HTR-8/SVneo (cell line): ENCODE measurements at regions not wholly inside any gene's neighbourhood (a gene's known extent, or its start where the extent isn't known, plus 50 kb on each side); places are given as distances from the start of the nearest gene placed in this dataset.

Experiments used
- DNase-seq: peaks from one replicate; pipeline ENCODE4 v3.0.0; 2011; ENCODE audit warnings: low spot score, mixed read lengths; ENCODE audit not compliant: insufficient read length
- FAIRE-seq: peaks from 2 replicates; lab custom pipeline; 2011; peaks lifted over from hg19 to GRCh38; lab: Jason Lieb, UNC

DNA sequence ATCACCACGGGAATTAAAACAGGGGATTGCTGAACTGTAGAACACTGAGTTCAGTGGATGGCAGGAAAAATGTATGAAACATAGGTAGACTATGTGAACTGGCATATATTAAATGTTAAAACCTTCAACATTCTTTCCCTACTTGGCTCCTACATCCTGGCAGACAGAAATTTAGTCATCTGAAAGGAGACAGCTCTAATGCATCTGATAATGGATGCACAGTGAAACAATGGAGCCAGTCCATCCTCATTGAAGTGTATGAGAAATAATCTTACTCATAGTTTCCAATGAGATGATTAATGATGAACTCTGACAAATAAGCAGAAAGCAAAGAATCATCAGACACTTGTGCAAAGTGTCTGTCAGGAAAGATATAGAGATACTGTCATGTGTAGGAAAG, 1629.7 kb upstream of the TMEFF2 start:
- FAIRE-seq, result no peak

DNA sequence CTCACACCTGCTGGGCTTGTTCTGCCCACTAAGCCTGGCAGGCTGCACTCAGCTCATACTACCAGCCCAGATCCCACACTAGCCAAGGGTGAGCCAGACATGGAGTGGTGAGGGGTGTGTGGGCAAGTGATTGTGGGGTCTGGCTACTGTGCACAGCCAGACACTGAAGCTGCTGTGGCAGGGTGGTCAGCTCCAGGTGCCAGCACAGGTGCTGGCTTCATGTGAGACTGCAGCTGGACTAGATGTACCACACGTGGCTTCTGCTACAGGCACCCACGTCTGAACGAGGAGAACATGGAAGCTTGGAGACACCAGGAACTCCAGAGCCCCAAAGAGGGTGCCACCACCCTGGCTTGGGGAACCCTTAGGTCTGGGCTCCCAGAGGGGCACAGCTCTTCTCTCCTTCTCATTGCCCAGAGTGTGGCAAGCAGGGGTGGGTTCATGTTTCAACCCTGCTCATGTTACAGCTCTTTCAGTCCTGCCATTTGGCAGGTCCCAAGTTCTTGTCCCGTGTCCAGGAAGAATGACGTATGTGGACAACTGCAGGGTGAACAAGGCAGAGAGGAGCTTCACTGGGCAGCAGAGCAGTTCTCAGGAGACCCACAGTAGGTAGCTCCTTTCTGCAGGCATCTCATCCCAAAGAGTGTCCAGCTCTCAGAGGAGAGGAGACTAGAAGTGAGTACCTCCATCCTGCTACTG, 1624.2 kb upstream of the TMEFF2 start:
- DNase-seq (no peak), FAIRE-seq (no peak)

More for the DNA sequence above, 1629.7 kb upstream of the TMEFF2 start:
- DNase-seq, result peak; percentile 29

DNA sequence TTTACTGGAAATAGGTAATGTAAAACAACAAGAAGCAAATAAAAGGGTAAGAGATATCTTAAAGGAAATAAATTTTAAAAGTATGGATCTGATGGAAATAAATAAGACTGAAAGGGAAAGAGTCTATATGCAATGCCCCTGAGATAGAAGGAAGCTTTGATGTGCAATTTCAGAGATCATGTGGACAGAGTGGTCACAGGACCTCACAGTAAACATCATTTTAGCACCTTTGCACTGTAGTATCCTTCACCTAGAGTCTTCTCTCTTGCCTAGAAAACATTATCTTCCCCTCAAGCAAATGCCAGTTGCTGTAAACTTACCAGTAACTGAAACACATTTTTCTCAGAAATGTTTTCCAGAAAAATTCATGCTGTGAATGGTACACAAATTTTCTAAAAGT, 1621.3 kb upstream of the TMEFF2 start:
- FAIRE-seq (no peak), DNase-seq (no peak)

DNA sequence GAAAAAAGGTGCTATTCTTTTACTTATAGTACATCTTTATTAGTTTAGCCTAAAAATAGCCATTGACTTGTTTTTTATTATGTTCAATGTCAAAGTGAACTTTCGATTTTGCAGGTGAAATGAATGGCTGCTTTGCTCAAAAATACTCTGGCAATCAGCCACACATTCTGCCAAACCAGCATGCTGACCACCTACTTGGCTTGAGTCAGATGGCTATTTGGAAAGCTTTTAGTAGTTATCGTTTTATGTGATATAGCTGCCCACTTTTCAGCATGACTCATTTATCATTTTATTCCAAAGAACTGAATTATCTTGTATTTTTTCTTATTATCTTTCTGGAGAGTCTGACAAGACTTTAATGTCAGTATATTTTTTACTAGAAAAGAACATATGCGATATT, 1615.8 kb upstream of the TMEFF2 start:
- FAIRE-seq (no peak), DNase-seq (no peak)

DNA sequence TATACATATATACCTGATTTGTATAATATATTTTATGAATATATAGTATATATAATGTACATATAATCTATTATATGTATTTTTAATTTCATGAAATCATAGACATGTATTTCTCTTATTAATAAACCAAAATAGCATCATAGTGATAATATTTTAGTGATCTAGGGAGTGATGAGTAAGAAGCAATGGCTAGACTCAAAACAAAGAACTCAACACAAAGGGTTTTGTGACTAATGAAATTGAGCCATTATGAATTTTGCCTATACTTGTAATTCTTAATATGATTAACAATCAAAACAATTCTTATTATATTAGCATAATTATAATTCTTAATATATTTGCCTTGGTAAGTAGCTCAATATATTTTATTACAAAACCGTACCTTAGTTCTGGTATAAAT, 1614.1 kb upstream of the TMEFF2 start:
- FAIRE-seq, result no peak

DNA sequence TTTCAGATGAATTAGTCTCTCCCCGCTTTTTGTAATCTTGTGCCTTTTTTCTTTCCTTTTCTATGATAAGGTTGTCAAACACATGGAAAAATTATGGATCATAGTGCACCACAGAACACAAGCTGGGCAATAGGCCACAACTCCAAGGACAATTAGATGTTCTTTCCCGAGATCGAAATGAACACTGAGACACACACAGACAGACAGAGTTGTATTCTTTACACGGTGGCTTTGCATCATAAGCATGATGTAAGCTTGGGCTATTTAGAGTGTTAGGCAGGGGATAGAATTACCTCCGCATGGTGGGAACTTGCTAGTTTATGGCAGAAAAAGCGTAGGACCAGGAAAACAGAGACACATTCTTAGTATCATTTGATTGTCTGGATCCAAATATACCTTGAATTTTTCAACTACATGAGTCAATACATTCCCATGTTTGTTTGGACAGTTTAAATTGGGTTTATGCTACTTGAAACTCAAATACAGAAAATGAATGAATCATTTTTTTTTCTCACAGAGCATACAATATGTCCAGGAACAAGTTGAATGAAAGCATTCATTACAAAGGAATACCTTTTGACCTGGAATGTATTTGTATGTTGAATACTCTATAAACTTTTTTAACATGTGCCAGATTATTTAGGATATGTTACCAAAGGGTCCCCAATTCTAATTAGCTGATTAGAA, 1611.5 kb upstream of the TMEFF2 start:
- DNase-seq (no peak), FAIRE-seq (no peak)

More for the DNA sequence above, 1614.1 kb upstream of the TMEFF2 start:
- DNase-seq, result no peak

DNA sequence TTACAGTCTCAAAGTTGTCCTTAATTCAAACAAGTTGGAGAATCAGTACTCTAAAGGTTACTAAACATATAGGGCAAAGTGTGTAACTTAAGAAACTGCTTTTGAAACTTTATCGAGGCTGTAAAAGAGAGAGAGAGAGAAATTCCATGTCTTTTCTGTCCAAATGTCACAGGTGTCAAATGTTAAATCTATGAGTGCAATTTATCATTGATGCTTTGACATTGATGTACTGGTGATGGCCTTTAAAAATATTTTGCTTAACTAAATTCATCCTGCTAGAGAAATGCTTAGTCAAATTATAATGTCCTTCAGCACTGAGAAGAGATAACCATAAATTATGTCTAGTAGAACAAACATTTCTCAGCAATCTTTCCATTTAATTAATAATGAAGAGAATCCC, 1602.1 kb upstream of the TMEFF2 start:
- DNase-seq (no peak), FAIRE-seq (no peak)

DNA sequence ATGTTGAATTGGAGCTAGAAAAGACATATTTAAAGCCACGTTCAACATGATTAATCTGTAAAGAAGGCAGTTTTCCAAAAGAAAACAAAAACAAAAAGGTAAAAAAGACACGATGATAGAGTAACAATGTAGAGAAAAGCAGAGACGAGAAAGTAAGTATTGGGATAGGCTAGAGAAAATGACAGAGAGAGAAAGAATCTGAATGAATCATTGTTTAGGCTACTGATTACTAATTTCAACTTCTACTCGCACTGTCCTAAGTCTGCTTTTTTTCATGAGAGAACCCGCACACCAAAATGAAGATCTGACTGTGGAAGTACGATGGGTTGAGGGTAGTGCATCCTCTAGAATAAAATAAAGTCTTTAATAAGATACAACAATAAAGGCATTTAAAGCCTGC, 1599.2 kb upstream of the TMEFF2 start:
- FAIRE-seq (no peak), DNase-seq (peak; percentile 3)

DNA sequence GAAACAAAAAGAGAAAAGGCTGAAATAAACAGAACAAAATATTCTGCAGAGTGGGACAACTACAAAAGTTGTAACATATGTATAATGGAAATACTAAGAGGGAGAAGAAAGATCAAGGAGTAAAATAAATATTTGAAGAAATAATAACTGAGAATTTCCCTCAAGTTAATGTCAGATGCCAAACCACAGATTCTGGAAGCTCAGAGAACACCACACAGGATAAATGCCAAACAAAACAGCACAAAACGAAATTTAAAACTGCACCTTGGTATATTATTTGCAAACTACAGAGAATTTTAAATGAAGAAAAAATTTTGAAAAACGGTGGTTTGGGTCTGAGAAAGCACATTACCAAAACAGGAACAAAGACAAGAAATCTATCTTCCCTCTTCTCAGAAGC, 1588.9 kb upstream of the TMEFF2 start:
- DNase-seq (no peak), FAIRE-seq (no peak)

DNA sequence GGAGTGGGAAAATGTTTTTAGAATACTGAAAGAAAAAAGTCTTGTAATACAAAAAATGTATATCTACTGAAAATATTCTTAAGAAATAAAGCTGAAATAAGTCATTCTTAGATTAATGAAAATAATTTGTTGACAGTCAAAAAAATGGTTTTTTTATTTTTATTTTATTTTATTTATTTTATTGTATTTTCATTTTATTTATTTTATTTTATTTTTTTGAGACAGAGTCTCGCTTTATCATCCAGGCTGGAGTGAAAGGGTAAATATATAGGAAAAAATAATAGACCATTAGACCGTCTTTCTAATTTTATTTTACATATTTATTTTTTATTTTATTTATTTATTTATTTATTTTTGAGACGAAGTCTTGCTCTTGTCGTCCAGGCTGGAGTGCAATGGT, 1583.6 kb upstream of the TMEFF2 start:
- no peak for FAIRE-seq

DNA sequence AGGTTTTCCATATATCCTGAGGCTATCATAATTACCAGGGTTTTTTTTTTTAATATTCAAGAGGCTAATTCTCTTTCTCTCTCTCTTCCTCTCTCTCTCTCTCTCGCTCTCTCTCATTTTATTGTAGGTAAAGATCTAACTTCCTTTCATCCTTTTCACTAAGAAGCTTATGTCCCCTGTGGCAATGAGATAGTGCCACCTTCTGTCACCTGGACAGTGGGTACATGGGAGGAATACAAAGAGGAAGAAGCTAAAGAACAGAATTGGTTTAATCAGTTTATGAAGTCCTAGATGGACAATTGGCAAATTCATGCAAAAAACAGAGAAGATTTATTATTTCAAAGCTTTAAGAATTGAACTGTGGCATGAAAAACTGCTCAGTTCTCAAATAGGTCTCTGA, 1582.3 kb upstream of the TMEFF2 start:
- no peak for FAIRE-seq
- DNase-seq, result no peak

More for the DNA sequence above, 1583.6 kb upstream of the TMEFF2 start:
- DNase-seq, result no peak

DNA sequence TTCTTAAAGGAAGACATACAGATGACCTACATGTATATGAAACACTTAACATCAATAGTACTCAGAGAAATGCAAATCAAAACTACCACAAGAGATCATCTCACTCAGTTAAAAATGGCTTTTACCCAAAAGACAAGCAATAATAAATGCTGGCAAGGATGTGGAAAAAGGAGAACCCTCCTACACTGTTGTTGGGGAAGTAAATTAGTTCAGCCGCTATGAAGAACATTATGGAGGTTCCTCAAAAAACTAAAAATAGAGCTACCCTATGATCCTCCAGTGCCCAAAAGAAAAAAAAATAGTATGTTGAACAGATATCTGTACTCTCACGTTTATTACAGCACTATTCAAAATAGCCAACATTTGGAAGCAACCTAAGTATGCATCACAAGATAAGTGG, 1579.4 kb upstream of the TMEFF2 start:
- FAIRE-seq (no peak), DNase-seq (no peak)

DNA sequence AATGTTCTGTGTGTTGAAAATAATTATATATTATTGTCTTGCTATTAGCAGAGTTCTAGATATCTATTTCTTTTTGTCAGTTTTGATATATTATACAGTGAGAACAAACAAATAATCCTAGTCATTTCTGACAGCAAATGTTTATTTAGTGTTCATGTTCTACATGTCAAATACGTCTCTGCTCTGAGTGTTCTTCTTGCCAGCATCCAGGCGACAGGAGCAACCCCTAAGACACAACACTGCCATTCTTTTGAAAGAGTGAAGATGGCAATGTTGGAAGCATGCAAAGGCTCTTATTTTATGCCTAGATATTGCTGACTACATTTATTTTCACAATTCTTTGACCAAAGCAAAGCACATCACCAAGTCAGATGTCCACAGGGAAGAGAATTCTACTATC, 1556.6 kb upstream of the TMEFF2 start:
- no peak for FAIRE-seq

DNA sequence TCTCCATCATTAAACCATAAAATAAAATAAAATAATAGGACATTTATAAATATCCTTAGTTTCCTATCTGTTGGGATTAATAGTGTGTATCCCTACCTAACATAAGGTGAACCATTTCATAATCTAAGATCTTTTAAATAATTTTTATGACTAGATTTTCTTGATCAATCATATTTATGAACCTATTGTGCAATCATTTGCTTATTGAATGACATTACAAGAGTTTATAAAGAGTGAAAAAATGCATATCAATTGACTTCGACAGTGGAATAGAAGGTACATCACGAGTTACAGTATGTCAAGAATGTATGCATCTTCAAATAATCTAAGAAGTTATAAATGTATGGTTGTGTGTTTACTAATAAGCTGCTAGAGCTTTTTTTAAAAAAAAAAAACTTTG, 1554.8 kb upstream of the TMEFF2 start:
- FAIRE-seq, result no peak
- no peak for DNase-seq

More for the DNA sequence above, 1556.6 kb upstream of the TMEFF2 start:
- no peak for DNase-seq

DNA sequence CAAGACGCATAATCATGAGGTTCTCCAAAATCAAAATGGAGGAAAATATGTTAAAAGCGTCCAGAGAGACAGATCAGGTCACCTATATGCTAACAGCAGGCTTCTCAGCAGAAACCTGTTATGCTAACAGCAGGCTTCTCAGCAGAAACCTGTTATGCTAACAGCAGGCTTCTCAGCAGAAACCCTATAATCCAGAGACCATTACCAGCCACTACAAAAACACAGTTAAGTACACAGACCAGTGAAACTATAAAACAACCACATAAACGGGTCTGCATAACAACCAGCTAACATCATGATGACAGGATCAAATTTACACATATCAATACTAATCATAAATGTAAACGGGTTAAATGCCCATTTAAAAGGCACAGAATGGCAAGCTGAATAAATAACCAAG, 1548.4 kb upstream of the TMEFF2 start:
- FAIRE-seq (no peak), DNase-seq (no peak)

DNA sequence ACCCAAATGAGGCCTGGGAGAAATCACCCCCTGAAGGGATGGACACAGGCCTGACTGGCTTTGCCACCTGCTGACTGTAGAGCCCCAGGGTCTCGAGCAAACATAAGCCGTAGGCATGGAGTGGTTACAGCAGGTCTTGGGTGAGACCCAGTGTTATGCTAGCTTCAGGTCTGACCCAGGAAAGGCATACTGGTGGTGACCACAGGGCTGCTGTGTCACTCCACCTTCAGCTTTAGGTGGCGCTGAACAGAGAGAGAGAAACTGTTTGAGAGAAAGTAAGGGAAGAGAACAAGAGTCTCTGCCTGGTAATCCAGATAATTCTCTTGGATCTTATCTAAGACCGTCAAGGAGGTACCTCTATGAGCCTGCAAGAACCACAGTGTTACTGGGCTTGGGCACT, 1544.2 kb upstream of the TMEFF2 start:
- no peak for FAIRE-seq
- no peak for DNase-seq

DNA sequence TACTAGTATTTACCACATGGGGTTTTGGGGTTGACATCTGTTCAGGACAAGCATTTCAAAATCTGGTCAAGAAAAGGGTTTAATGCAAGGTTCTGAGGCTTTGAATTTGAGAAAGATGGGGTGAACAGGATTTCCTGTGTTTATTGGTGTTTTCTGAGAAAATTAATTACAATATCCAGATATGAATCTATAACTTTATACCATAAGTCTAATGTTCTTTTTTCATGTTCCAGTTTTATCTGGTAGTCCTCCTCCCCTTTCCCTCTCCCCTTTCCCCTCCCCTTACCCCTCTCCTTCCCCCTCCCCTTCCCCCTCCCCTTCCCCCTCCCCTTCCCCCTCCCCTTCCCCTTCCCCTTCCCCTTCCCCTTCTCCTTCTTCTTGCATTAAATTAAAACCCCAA, 1518.2 kb upstream of the TMEFF2 start:
- DNase-seq (no peak), FAIRE-seq (no peak)

DNA sequence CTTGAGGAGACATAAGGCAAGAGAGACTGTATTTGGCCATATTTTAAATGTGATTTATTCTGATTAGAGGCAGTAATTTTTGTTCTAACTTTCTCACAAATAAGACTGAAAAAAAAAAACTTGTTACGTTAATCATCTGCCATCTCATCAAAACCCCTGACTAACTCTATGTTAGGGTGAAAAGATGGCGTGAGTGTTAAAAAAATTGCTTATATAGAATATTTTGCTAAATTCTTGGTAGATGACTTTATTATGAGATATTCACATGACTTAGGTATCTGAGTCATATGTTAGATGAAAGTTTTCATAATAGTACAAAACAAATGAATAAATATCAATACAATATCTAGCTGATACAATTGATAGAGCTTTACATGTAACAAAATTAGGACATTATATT, 1508.7 kb upstream of the TMEFF2 start:
- FAIRE-seq, result no peak
- DNase-seq, result no peak

DNA sequence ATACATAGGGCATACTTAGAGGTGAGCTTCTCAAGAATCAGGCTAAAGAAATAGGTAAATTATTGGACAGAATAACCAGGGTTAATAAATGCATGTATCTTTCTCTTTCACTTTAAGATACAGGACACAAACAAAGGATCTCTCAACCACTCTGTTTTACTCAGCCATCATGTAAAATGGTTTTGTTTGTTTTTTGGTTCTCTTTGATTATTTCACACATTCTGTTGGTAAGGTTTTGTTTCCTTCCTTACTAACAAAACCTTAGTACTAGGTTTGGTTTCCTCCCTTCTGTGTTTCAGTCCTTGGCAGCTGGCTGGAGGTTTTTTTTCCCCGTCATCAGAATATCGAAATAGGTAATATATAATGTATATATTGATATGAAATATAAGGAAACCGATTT, 1506.8 kb upstream of the TMEFF2 start:
- no peak for FAIRE-seq
- no peak for DNase-seq

DNA sequence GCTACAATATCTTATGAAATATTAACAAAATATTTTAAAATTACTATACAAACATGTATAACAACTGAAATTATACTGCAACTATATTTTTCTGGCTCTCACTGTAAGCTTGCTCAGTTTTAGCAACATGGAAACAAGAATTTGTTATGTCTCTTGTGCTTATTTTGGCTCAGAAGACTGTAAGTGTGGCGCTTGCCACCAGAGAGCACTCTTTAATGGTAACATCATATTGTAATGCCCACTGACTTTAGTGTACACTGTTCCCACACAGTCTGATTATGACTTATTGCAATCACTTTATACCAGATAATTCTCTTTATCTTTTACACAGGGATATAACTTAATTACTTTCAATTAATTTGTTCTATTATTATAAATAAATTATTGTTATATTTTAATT, 1500.6 kb upstream of the TMEFF2 start:
- FAIRE-seq (peak; percentile 71), DNase-seq (peak; percentile 10)

DNA sequence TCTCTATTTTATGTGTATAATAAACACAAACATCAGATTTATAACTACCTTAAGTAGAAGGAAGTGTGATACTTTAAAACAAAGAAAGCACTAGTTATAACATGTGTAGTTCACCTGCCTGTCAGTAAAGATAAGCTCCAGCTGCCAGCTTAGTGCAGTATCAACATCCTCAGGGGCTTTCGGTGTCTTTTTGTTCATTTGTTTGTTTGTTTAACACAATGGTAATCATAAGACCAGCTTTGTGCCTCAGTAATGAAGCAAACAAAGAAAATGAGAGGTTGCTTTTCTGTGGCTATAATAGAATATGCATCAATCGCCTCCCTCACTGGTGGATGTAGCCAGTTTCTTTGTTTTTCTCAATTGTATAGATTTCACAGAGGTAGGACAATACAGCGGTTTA, 1499.0 kb upstream of the TMEFF2 start:
- FAIRE-seq, result no peak
- no peak for DNase-seq

DNA sequence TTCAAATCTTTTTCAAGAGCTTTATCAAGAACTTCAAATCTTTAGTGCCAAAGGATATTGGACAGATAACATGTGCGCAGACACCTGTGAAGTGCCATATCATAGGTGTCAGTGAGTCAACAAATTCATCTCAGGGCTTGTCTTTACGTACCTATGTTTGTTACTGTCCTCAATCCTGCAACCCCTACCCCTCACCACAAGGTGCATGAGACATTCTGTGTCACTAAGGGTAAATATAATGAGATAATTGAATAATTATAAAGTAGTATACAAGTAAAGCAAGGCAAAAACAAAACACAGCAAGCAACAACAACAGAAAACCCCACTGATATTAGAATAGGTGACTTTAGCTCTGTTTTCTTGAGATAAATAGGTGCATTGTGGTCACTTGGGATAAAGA, 1495.8 kb upstream of the TMEFF2 start:
- DNase-seq (no peak), FAIRE-seq (no peak)
